ENCODE measurements at regions not wholly inside any gene's neighbourhood (a gene's known extent, or its start where the extent isn't known, plus 50 kb on each side); places are given as distances from the start of the nearest gene placed in this dataset.

DNA sequence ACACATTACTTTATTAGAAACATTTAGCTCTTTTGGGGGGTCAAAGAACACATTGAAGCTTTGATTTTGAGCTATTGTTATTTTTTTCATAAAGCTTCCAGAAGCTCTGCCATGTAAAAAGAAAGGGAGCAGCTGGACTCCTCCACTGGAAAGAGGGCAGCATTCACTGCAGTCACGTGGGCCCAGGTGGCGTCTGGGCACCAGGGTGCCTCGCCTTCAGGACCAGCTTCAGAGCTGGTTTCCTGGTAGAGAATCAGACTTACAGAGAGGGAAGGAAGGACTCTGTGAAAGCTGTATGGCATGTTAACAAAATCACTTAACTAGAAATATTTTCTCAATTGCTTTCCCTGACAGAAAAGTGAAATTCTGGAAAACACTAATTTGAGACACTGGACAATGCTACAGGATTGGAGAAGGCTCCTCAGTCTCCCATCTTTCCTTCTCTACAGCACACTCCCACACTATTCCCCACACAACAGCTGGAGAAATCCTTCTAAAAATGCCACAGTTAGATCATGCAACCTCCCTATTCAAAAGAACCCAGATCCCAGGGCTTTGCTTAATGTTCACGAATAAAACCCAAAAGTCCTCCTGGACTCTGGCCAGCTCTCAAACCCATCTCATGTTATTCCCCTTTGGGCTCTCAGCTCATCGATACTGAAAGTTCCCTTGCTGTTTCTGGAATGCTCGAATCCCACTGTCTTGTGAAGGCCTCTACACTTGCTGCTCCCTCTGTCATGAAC, 83.2 kb downstream of the NFKBIZ start:
- no peak for DNase-seq
- Histone ChIP-seq H2AFZ (ENCODE audit: insufficient read depth, low read depth, low read length, poor library complexity, severe bottlenecking) (no peak overlapping the region), H3K79me2 (ENCODE audit: control insufficient read depth, insufficient read depth, low read length) (no peaks in the 10 kb centered on the region), H3K27me3 (replicated peaks in 1 of 4; ENCODE audit: control extremely low read depth in 1 of 4, control insufficient read depth in 3 of 4, insufficient read depth in 4 of 4, low read length in 3 of 4) (no peaks in the 10 kb centered on the region), H3K4me1 (ENCODE audit: control insufficient read depth in 2 of 2, insufficient read depth in 2 of 2, low read length in 2 of 2) (peaks cover 15 to 22% of the 10 kb centered on the region in 2 donors), H3K9me3 (ENCODE audit: control extremely low read depth in 1 of 3, control insufficient read depth in 2 of 3, insufficient read depth in 1 of 3, low read length in 2 of 3) (no peaks in the 10 kb centered on the region), H3K27ac (ENCODE audit: low read length in 2 of 2) (no peak overlapping the region), H3K4me2 (replicated peaks; ENCODE audit: low read depth, low read length, poor library complexity, severe bottlenecking) (no peak overlapping the region), H4K20me1 (ENCODE audit: control insufficient read depth, insufficient read depth, low read length, poor library complexity, severe bottlenecking) (no peaks in the 10 kb centered on the region), H3K9ac (ENCODE audit: low read length) (no peak overlapping the region), H3K36me3 (replicated peaks in 1 of 2; ENCODE audit: control extremely low read depth in 1 of 2, control insufficient read depth in 1 of 2, extremely low read depth in 1 of 2, insufficient read depth in 2 of 2, low read length in 1 of 2) (no peaks in the 10 kb centered on the region), H3K4me3 (ENCODE audit: control extremely low read depth in 1 of 5, extremely low read depth in 1 of 5, insufficient read depth in 1 of 5, low read depth in 2 of 5, low read length in 4 of 5) (no peak overlapping the region)
- Mint-ChIP-seq H3K4me1 (peaks cover 33% of the 10 kb centered on the region), H3K27me3 (no peaks in the 10 kb centered on the region), H3K4me3 (no peak overlapping the region), H3K9me3 (ENCODE audit: insufficient read depth) (no peaks in the 10 kb centered on the region), H3K27ac (peak overlapping the region; percentile 59)
- TF ChIP-seq CTCF (IDR thresholded peaks at IDR 0.05) = no peak
- no peak for TF ChIP-seq EZH2 (IDR thresholded peaks at IDR 0.05; ENCODE audit: borderline replicate concordance, insufficient read depth, low read depth, low read length, poor library complexity, severe bottlenecking)
- POLR2A ChIA-PET = interaction anchor here (0.6 kb wide), 1 partner anchor 11 kb away, joined by 4 read pairs; no protein-coding TSS in a partner anchor
- CTCF ChIA-PET = interaction anchor here (1.0 to 1.8 kb wide), 4 partner anchors 9 to 293 kb away, joined by 3 to 5 read pairs (median 4); no protein-coding TSS in a partner anchor
- ATAC-seq (ENCODE audit: low read depth) = no peak
- 98% methylated on average over 3 of the region's 6 CpGs for WGBS (ENCODE audit: insufficient coverage)
- intact Hi-C loops (cut with micrococcal nuclease) = no loop called here

Data from B cell (primary cell).